Suprapubic skin (tissue), 4 donors: ENCODE measurements at regions not wholly inside any gene's neighbourhood (a gene's known extent, or its start where the extent isn't known, plus 50 kb on each side); places are given as distances from the start of the nearest gene placed in this dataset.

Experiments used
- DNase-seq, 2 donors: peaks; one replicate each; pipeline ENCODE4 v3.0.0-alpha.2; 2019; ENCODE audit warnings: low spot score in 2 of 2
- H3K27ac ChIP-seq: fragments of 200-600 bp; sonication (generic); one replicate; pipeline ENCODE4 v1.5.1; 2019
- H3K27me3 ChIP-seq: fragments of 200-600 bp; sonication (generic); one replicate; pipeline ENCODE4 v1.5.1; 2019
- H3K36me3 ChIP-seq: fragments of 200-600 bp; sonication (generic); one replicate; pipeline ENCODE4 v1.5.1; 2019
- H3K4me1 ChIP-seq: fragments of 200-600 bp; sonication (generic); one replicate; pipeline ENCODE4 v1.5.1; 2019
- H3K4me3 ChIP-seq: fragments of 200-600 bp; sonication (generic); one replicate; pipeline ENCODE4 v1.5.1; 2019; ENCODE audit warnings: mild to moderate bottlenecking
- H3K9me3 ChIP-seq: fragments of 200-600 bp; sonication (generic); one replicate; pipeline ENCODE4 v1.5.1; 2019
- EP300 ChIP-seq: sonication (generic); formaldehyde crosslinking; IDR thresholded peaks from one replicate; pipeline ENCODE4 v1.6.1; 2017; ENCODE audit warnings: antibody characterized with exemption
- POLR2A ChIP-seq, 2 donors: fragments of 450-650 bp; IDR thresholded peaks; one replicate each; pipeline ENCODE4 v1.6.1; 2017; ENCODE audit warnings: antibody characterized with exemption in 2 of 2, mild to moderate bottlenecking in 2 of 2, moderate library complexity in 2 of 2
- POLR2AphosphoS5 ChIP-seq, 3 donors: sonication (generic); formaldehyde crosslinking; IDR thresholded peaks; one replicate each; pipeline ENCODE4 v1.6.1; 2017; ENCODE audit warnings: antibody characterized with exemption in 3 of 3
- WGBS: methylation state at CpG from one replicate; pipeline ENCODE4 v1.1.5; 2018; 5-methylcytosine and 5-hydroxymethylcytosine counted together
- TF ChIP-seq, protein P1 (sequence below), 2 donors: fragments of 200-600 bp in 1 of 2; fragments of 450-650 bp in 1 of 2; sonication (generic) in 1 of 2; IDR thresholded peaks; one replicate each; pipeline ENCODE4 v1.5.1; 2016 to 2019; ENCODE audit warnings: antibody characterized with exemption in 2 of 2, mild to moderate bottlenecking in 1 of 2, moderate library complexity in 1 of 2

DNA sequence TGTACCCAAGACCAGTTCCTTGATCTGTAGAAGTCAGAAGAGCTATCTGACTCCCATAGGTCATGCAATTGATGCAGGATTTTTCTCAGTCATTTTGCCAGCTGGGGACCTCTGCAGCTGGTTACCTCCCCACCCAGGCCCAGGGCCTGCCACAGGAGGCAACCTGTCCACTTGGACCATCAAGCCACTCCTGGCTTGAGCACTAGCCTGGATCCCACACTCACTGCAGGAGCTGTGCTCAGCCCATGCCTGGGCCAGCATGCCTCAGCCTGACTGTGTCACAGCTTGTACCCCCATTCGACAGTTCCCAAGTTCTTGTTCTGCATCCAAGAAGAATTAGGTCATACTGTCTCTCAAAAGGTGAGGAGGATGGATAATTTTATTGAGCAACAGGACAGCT, 189.4 kb downstream of the PCDH17 start:
- Histone ChIP-seq H3K4me3 (no peak overlapping the region), H3K27ac (no peak overlapping the region), H3K36me3 (no peaks in the 10 kb centered on the region), H3K9me3 (peaks cover 6% of the 10 kb centered on the region), H3K27me3 (no peaks in the 10 kb centered on the region), H3K4me1 (no peaks in the 10 kb centered on the region)
- 60% methylated on average over 1 of the region's 1 CpG for WGBS
- no peak for TF ChIP-seq POLR2AphosphoS5 (IDR thresholded peaks at IDR 0.05)
- no peak for TF ChIP-seq POLR2A (IDR thresholded peaks at IDR 0.05)
- TF ChIP-seq, protein P1, sequence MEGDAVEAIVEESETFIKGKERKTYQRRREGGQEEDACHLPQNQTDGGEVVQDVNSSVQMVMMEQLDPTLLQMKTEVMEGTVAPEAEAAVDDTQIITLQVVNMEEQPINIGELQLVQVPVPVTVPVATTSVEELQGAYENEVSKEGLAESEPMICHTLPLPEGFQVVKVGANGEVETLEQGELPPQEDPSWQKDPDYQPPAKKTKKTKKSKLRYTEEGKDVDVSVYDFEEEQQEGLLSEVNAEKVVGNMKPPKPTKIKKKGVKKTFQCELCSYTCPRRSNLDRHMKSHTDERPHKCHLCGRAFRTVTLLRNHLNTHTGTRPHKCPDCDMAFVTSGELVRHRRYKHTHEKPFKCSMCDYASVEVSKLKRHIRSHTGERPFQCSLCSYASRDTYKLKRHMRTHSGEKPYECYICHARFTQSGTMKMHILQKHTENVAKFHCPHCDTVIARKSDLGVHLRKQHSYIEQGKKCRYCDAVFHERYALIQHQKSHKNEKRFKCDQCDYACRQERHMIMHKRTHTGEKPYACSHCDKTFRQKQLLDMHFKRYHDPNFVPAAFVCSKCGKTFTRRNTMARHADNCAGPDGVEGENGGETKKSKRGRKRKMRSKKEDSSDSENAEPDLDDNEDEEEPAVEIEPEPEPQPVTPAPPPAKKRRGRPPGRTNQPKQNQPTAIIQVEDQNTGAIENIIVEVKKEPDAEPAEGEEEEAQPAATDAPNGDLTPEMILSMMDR (IDR thresholded peaks at IDR 0.05): no peak
- TF ChIP-seq EP300: no peak
- no peak for DNase-seq

DNA sequence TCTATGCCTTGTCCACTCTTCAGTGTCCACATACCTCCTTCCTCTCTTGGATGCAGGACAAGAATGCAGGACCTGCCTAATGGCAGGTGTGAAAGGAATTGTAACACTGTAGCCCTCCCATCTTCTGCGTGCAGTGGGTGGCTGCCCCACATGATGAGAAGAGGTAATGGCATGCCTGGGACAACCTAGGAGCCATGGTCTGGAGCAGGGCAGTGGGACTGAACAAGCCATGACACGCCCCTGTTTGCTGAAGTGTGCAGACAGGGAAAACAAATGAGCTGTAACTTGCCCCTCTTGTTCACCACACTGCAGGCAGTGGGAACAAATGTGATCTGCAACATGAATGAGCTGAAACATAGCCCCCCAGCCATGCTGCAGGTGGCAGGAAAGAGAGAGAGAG, 192.2 kb downstream of the PCDH17 start:
- Histone ChIP-seq H3K27ac (no peak overlapping the region), H3K36me3 (no peaks in the 10 kb centered on the region), H3K4me1 (no peaks in the 10 kb centered on the region), H3K9me3 (peaks cover 6% of the 10 kb centered on the region), H3K4me3 (no peak overlapping the region), H3K27me3 (no peaks in the 10 kb centered on the region)
- TF ChIP-seq EP300: no peak
- no peak for TF ChIP-seq POLR2A (IDR thresholded peaks at IDR 0.05)
- TF ChIP-seq, protein P1 (IDR thresholded peaks at IDR 0.05): no peak
- no peak for TF ChIP-seq POLR2AphosphoS5 (IDR thresholded peaks at IDR 0.05)
- 80% methylated on average over 2 of the region's 2 CpGs for WGBS
- no peak for DNase-seq

DNA sequence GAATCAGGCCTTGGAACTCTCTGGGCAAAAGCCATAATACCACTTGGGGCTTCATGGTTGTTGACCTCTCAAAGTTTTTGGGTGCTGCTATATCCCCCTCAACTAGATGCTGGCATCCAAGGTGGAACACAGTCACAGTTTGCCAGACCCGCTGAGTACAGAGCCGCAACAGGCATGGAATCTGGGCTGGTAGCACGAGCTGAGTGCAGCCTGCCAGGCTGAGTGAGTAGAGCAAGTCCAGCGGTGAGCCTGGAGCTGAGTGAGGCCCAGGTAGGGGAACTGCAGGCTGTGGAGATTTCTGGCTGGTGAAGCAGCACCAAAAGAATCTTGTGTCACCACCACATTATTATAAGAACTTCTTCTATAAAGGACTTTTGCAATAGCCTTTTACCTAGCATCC, 192.6 kb downstream of the PCDH17 start:
- WGBS: 43% methylated on average over 4 of the region's 4 CpGs
- Histone ChIP-seq H3K27ac (no peak overlapping the region), H3K36me3 (no peaks in the 10 kb centered on the region), H3K4me3 (no peak overlapping the region), H3K4me1 (no peaks in the 10 kb centered on the region), H3K9me3 (peaks cover 6% of the 10 kb centered on the region), H3K27me3 (no peaks in the 10 kb centered on the region)
- no peak for DNase-seq
- TF ChIP-seq, protein P1 (IDR thresholded peaks at IDR 0.05): no peak
- TF ChIP-seq EP300 (no peak), POLR2A (IDR thresholded peaks at IDR 0.05) (no peak), POLR2AphosphoS5 (IDR thresholded peaks at IDR 0.05) (no peak)

DNA sequence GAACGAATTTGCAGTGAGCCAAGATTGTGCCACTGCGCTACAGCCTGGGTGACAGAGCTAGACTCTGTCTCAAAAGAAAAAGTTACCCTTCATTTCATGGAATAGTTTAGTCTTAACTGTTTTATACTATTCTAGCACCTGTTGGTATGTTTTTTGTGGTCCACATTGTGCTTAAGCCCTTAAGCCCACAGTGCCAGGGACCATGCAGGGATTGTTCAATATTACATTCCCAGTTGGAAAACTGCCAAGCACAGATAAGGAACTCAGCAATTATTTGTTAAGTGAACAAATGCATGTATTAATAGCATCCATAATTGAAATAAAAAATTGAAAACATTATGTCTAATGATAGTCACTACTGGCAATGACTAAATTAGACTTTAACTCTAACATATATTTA, 193.5 kb downstream of the PCDH17 start:
- peaks cover 6% of the 10 kb centered on the region for H3K9me3 ChIP-seq
- H3K27ac ChIP-seq: no peak overlapping the region
- H3K4me1 ChIP-seq: no peaks in the 10 kb centered on the region
- H3K36me3 ChIP-seq: no peaks in the 10 kb centered on the region
- WGBS: 40% methylated on average over 2 of the region's 2 CpGs
- no peak overlapping the region for H3K4me3 ChIP-seq
- DNase-seq: no peak
- TF ChIP-seq POLR2A (IDR thresholded peaks at IDR 0.05): no peak
- no peak for TF ChIP-seq EP300
- no peaks in the 10 kb centered on the region for H3K27me3 ChIP-seq

GRCh38 chr13:57829496-57829895, 198.0 kb downstream of the PCDH17 start:
- no peak for DNase-seq
- no peaks in the 10 kb centered on the region for H3K27me3 ChIP-seq
- no peak for TF ChIP-seq POLR2AphosphoS5 (IDR thresholded peaks at IDR 0.05)
- TF ChIP-seq, protein P1 (IDR thresholded peaks at IDR 0.05): no peak
- TF ChIP-seq POLR2A (IDR thresholded peaks at IDR 0.05): no peak
- no peak for TF ChIP-seq EP300
- H3K27ac ChIP-seq: no peak overlapping the region
- H3K9me3 ChIP-seq: no peaks in the 10 kb centered on the region
- WGBS: 82% methylated on average over 3 of the region's 3 CpGs
- H3K4me1 ChIP-seq: no peaks in the 10 kb centered on the region
- no peaks in the 10 kb centered on the region for H3K36me3 ChIP-seq
- no peak overlapping the region for H3K4me3 ChIP-seq

DNA sequence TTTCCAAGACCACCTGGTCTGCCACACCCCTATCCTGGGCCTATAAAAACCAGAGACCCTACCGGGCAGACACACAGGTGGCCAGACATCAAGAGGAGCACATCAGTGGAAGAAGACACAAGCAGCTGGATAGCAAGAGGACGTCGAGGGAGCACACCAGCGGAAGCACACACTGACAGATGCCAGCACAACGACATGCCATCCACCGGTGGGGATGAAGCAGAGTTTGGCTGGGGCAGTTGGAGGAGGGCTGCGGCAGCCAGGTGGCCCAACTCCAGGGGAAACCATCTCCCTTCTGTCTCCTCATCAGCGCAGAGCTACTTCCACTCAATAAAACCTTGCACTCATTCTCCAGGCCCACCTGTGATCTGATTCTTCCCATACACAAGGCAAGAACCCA, 200.6 kb downstream of the PCDH17 start:
- H3K36me3 ChIP-seq: no peaks in the 10 kb centered on the region
- no peak overlapping the region for H3K4me3 ChIP-seq
- no peak for DNase-seq
- WGBS: 87% methylated on average over 7 of the region's 8 CpGs
- no peaks in the 10 kb centered on the region for H3K9me3 ChIP-seq
- TF ChIP-seq POLR2A (IDR thresholded peaks at IDR 0.05): no peak
- TF ChIP-seq POLR2AphosphoS5 (IDR thresholded peaks at IDR 0.05): no peak
- TF ChIP-seq EP300: no peak
- TF ChIP-seq, protein P1 (IDR thresholded peaks at IDR 0.05): no peak
- H3K4me1 ChIP-seq: no peaks in the 10 kb centered on the region
- H3K27me3 ChIP-seq: no peaks in the 10 kb centered on the region
- no peak overlapping the region for H3K27ac ChIP-seq
